ENCODE measurements at regions not wholly inside any gene's neighbourhood (a gene's known extent, or its start where the extent isn't known, plus 50 kb on each side); places are given as distances from the start of the nearest gene placed in this dataset.

DNA sequence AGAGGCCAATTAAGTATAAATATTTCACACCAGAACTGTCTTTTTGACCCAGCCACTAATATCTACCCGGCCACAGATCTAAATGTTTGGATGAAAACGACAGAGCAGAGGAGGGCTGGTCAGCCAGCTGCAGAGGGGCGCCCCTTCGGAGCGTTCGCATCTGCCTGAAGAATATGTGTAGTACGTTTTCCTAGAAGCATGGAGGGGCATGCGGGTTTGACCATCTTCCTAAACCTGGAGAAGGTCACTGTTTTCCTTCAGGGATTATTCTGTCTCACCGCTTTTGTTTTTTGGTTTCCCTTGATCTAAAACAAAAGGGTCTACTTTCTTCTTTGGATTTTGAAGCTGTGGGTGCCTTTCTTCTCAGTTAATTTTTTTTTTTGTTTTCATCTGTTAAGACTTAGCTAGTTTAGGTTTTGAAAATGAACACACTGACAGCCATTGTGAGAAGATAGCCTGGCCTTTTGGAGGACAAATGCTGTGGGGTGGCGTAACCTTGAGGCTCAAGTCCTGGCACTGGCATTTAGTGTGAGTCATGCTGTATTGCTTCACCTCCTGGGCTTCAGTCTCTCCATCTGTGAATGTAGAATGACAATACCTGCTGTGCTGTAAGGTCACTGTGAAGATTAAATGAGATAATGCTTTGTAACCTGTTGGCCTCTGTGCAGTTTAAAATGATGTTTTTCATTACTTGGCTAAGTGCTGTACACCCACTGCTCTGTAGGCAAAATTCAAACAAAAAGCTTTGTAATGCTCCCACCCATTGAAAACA lies 74.1 kb upstream of the IRF2BP2 start (continued):
- TF ChIP-seq, protein P1, sequence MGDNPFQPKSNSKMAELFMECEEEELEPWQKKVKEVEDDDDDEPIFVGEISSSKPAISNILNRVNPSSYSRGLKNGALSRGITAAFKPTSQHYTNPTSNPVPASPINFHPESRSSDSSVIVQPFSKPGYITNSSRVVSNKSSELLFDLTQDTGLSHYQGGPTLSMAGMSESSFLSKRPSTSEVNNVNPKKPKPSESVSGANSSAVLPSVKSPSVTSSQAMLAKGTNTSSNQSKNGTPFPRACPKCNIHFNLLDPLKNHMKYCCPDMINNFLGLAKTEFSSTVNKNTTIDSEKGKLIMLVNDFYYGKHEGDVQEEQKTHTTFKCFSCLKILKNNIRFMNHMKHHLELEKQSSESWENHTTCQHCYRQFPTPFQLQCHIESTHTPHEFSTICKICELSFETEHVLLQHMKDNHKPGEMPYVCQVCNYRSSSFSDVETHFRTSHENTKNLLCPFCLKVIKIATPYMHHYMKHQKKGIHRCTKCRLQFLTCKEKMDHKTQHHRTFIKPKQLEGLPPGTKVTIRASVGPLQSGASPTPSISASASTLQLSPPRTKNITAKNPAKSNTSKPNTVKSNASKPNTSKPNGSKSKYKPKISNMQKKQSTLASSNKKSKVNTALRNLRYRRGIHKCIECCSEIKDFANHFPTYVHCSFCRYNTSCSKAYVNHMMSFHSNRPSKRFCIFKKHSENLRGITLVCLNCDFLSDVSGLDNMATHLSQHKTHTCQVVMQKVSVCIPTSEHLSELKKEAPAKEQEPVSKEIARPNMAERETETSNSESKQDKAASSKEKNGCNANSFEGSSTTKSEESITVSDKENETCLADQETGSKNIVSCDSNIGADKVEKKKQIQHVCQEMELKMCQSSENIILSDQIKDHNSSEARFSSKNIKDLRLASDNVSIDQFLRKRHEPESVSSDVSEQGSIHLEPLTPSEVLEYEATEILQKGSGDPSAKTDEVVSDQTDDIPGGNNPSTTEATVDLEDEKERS (CRISPR knock-in tag; IDR thresholded peaks at IDR 0.05), result peak; percentile 90
- TF ChIP-seq, protein P2, sequence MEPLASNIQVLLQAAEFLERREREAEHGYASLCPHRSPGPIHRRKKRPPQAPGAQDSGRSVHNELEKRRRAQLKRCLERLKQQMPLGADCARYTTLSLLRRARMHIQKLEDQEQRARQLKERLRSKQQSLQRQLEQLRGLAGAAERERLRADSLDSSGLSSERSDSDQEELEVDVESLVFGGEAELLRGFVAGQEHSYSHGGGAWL (CRISPR knock-in tag; IDR thresholded peaks at IDR 0.05), result no peak
- peak; percentile 95 for TF ChIP-seq ZNF644 (CRISPR knock-in tag; IDR thresholded peaks at IDR 0.05; ENCODE audit: low read depth)
- TF ChIP-seq ZC3H13 (CRISPR knock-in tag; IDR thresholded peaks at IDR 0.05), result no peak
- TF ChIP-seq, protein P3, sequence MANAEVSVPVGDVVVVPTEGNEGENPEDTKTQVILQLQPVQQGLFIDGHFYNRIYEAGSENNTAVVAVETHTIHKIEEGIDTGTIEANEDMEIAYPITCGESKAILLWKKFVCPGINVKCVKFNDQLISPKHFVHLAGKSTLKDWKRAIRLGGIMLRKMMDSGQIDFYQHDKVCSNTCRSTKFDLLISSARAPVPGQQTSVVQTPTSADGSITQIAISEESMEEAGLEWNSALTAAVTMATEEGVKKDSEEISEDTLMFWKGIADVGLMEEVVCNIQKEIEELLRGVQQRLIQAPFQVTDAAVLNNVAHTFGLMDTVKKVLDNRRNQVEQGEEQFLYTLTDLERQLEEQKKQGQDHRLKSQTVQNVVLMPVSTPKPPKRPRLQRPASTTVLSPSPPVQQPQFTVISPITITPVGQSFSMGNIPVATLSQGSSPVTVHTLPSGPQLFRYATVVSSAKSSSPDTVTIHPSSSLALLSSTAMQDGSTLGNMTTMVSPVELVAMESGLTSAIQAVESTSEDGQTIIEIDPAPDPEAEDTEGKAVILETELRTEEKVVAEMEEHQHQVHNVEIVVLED (CRISPR knock-in tag; IDR thresholded peaks at IDR 0.05; ENCODE audit: borderline replicate concordance), result peak; percentile 6; the same call in 1 of the 2 replicates
- TF ChIP-seq KAT7 (CRISPR knock-in tag; IDR thresholded peaks at IDR 0.05; ENCODE audit: borderline replicate concordance), result 0 out of 2 replicates have a peak, but pooled peaks have one; percentile 59
- TF ChIP-seq ZNF225 (CRISPR knock-in tag; IDR thresholded peaks at IDR 0.05), result no peak
- TF ChIP-seq, protein P4, sequence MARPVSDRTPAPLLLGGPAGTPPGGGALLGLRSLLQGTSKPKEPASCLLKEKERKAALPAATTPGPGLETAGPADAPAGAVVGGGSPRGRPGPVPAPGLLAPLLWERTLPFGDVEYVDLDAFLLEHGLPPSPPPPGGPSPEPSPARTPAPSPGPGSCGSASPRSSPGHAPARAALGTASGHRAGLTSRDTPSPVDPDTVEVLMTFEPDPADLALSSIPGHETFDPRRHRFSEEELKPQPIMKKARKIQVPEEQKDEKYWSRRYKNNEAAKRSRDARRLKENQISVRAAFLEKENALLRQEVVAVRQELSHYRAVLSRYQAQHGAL (CRISPR knock-in tag; IDR thresholded peaks at IDR 0.05; ENCODE audit: not compliant biosample characterization), result no peak
- TF ChIP-seq POGZ (CRISPR knock-in tag; IDR thresholded peaks at IDR 0.05), result peak; percentile 97
- peak; percentile 76 for TF ChIP-seq ERF (CRISPR knock-in tag; IDR thresholded peaks at IDR 0.05)
- TF ChIP-seq AGO2 (optimal IDR thresholded peaks at IDR 0.05; ENCODE audit: low read depth, low read length), result no peak
- TF ChIP-seq ZNF629 (CRISPR knock-in tag; conservative IDR thresholded peaks at IDR 0.05), result peak; percentile 83
- TF ChIP-seq, protein P5, sequence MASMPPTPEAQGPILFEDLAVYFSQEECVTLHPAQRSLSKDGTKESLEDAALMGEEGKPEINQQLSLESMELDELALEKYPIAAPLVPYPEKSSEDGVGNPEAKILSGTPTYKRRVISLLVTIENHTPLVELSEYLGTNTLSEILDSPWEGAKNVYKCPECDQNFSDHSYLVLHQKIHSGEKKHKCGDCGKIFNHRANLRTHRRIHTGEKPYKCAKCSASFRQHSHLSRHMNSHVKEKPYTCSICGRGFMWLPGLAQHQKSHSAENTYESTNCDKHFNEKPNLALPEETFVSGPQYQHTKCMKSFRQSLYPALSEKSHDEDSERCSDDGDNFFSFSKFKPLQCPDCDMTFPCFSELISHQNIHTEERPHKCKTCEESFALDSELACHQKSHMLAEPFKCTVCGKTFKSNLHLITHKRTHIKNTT (CRISPR knock-in tag; IDR thresholded peaks at IDR 0.05), result no peak
- no peak for TF ChIP-seq MLLT10 (CRISPR knock-in tag; IDR thresholded peaks at IDR 0.05)
- TF ChIP-seq, protein P6, sequence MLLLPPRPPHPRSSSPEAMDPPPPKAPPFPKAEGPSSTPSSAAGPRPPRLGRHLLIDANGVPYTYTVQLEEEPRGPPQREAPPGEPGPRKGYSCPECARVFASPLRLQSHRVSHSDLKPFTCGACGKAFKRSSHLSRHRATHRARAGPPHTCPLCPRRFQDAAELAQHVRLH (CRISPR knock-in tag; IDR thresholded peaks at IDR 0.05; ENCODE audit: borderline replicate concordance, low read depth), result peak; percentile 75; the same call in 1 of the 2 replicates
- peak; percentile 87 for TF ChIP-seq ZNF792 (CRISPR knock-in tag; IDR thresholded peaks at IDR 0.05)
- TF ChIP-seq EP300 (IDR thresholded peaks at IDR 0.05; ENCODE audit: low read depth in 2 of 2, low read length in 2 of 2), result peak; percentile 79 to 93; a peak in 3 of 4 replicates
- TF ChIP-seq EP300 (CRISPR knock-in tag; IDR thresholded peaks at IDR 0.05; ENCODE audit: borderline replicate concordance), result peak; percentile 92
- TF ChIP-seq ZNF253 (CRISPR knock-in tag; IDR thresholded peaks at IDR 0.05; ENCODE audit: borderline replicate concordance), result no peak
- TF ChIP-seq CBFB (CRISPR knock-in tag; IDR thresholded peaks at IDR 0.05), result peak; percentile 60; the same call in 1 of the 2 replicates
- TF ChIP-seq, protein P7, sequence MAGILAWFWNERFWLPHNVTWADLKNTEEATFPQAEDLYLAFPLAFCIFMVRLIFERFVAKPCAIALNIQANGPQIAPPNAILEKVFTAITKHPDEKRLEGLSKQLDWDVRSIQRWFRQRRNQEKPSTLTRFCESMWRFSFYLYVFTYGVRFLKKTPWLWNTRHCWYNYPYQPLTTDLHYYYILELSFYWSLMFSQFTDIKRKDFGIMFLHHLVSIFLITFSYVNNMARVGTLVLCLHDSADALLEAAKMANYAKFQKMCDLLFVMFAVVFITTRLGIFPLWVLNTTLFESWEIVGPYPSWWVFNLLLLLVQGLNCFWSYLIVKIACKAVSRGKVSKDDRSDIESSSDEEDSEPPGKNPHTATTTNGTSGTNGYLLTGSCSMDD (CRISPR knock-in tag; IDR thresholded peaks at IDR 0.05), result no peak
- TF ChIP-seq KDM5A (IDR thresholded peaks at IDR 0.05; ENCODE audit: borderline replicate concordance, low read length), result no peak
